ENCODE measurements at regions not wholly inside any gene's neighbourhood (a gene's known extent, or its start where the extent isn't known, plus 50 kb on each side); places are given as distances from the start of the nearest gene placed in this dataset.

DNA sequence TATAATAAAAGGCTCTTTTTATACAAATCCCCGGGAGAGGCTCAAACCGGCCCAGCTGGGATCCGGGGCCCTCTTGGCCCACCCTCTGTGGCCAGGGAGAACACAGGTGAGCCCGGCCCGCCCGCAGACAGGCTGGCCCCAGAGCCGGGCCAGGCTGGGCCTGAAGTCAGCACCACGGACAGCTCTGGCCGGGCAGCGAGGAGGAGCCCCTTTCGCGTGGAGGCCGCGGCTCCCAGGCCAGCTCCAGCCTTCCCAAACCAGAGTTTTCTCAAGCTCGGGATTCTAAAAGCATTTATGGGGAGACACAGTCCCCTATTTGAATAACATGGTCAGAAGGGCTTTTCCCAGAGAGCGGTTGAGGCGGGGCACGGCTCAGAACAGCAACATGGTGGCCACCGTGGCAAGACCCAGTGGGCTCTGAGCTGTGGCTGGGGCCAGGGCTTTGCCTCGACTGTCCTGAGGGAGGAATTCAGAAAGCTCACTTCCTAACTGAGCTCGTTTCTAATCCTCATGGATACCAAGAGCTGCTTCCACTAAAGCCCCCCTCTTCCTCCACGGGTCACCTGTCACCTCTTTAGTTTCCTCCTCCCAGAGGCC is 115.4 kb downstream of the BRD1 start (continued):
- TF ChIP-seq TCF7 (IDR thresholded peaks at IDR 0.05; ENCODE audit: low read depth) (no peak), ADNP (CRISPR knock-in tag; IDR thresholded peaks at IDR 0.05) (no peak), GLI4 (CRISPR knock-in tag; IDR thresholded peaks at IDR 0.05; ENCODE audit: borderline replicate concordance) (no peak), ZNF496 (CRISPR knock-in tag; IDR thresholded peaks at IDR 0.05; ENCODE audit: insufficient replicate concordance) (no peak), ZNF816 (CRISPR knock-in tag; IDR thresholded peaks at IDR 0.05; ENCODE audit: borderline replicate concordance) (no peak), PAF1 (CRISPR knock-in tag; IDR thresholded peaks at IDR 0.05) (no peak), ARNT (IDR thresholded peaks at IDR 0.05) (no peak), KLF16 (CRISPR knock-in tag; IDR thresholded peaks at IDR 0.05) (0 out of 4 replicates have a peak, but pooled peaks of 1 of the 2 experiments have one; percentile 38), ZNF660 (CRISPR knock-in tag; IDR thresholded peaks at IDR 0.05; ENCODE audit: borderline replicate concordance, low read depth) (no peak), ZFP36 (IDR thresholded peaks at IDR 0.05; ENCODE audit: borderline replicate concordance, low read depth, low read length, partially characterized antibody) (no peak), NRL (CRISPR knock-in tag; IDR thresholded peaks at IDR 0.05; ENCODE audit: borderline replicate concordance) (no peak), ZMYM2 (CRISPR knock-in tag; IDR thresholded peaks at IDR 0.05) (no peak), ETS1 (CRISPR knock-in tag; IDR thresholded peaks at IDR 0.05) (no peak), PITX1 (CRISPR knock-in tag; IDR thresholded peaks at IDR 0.05) (no peak), BCLAF1 (IDR thresholded peaks at IDR 0.05) (no peak), GATAD2A (CRISPR knock-in tag; IDR thresholded peaks at IDR 0.05) (no peak), ZBTB1 (CRISPR knock-in tag; IDR thresholded peaks at IDR 0.05; ENCODE audit: borderline replicate concordance) (no peak), RXRA (CRISPR knock-in tag; IDR thresholded peaks at IDR 0.05) (no peak), ZNF557 (CRISPR knock-in tag; IDR thresholded peaks at IDR 0.05) (0 out of 2 replicates have a peak, but pooled peaks have one; percentile 45)
- TF ChIP-seq, protein P1, sequence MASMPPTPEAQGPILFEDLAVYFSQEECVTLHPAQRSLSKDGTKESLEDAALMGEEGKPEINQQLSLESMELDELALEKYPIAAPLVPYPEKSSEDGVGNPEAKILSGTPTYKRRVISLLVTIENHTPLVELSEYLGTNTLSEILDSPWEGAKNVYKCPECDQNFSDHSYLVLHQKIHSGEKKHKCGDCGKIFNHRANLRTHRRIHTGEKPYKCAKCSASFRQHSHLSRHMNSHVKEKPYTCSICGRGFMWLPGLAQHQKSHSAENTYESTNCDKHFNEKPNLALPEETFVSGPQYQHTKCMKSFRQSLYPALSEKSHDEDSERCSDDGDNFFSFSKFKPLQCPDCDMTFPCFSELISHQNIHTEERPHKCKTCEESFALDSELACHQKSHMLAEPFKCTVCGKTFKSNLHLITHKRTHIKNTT (CRISPR knock-in tag; IDR thresholded peaks at IDR 0.05), result no peak
- TF ChIP-seq, protein P2, sequence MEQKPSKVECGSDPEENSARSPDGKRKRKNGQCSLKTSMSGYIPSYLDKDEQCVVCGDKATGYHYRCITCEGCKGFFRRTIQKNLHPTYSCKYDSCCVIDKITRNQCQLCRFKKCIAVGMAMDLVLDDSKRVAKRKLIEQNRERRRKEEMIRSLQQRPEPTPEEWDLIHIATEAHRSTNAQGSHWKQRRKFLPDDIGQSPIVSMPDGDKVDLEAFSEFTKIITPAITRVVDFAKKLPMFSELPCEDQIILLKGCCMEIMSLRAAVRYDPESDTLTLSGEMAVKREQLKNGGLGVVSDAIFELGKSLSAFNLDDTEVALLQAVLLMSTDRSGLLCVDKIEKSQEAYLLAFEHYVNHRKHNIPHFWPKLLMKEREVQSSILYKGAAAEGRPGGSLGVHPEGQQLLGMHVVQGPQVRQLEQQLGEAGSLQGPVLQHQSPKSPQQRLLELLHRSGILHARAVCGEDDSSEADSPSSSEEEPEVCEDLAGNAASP (CRISPR knock-in tag; IDR thresholded peaks at IDR 0.05; ENCODE audit: borderline replicate concordance), result peak; percentile 42; the same call in 1 of the 2 replicates
- TF ChIP-seq, protein P3, sequence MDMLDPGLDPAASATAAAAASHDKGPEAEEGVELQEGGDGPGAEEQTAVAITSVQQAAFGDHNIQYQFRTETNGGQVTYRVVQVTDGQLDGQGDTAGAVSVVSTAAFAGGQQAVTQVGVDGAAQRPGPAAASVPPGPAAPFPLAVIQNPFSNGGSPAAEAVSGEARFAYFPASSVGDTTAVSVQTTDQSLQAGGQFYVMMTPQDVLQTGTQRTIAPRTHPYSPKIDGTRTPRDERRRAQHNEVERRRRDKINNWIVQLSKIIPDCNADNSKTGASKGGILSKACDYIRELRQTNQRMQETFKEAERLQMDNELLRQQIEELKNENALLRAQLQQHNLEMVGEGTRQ (IDR thresholded peaks at IDR 0.05; ENCODE audit: low read depth, low read length), result no peak
- TF ChIP-seq, protein P3 (CRISPR knock-in tag; IDR thresholded peaks at IDR 0.05; ENCODE audit: borderline replicate concordance), result no peak

Measured in HepG2 (cell line).